GM21447 (cell line): ENCODE measurements at regions not wholly inside any gene's neighbourhood (a gene's known extent, or its start where the extent isn't known, plus 50 kb on each side); places are given as distances from the start of the nearest gene placed in this dataset.

ENCODE experiments used
- ATAC-seq: cut with Tn5 transposase; IDR thresholded peaks from one replicate; pipeline ENCODE4 v1.9.1; 2021; ENCODE audit not compliant: unreplicated experiment

DNA sequence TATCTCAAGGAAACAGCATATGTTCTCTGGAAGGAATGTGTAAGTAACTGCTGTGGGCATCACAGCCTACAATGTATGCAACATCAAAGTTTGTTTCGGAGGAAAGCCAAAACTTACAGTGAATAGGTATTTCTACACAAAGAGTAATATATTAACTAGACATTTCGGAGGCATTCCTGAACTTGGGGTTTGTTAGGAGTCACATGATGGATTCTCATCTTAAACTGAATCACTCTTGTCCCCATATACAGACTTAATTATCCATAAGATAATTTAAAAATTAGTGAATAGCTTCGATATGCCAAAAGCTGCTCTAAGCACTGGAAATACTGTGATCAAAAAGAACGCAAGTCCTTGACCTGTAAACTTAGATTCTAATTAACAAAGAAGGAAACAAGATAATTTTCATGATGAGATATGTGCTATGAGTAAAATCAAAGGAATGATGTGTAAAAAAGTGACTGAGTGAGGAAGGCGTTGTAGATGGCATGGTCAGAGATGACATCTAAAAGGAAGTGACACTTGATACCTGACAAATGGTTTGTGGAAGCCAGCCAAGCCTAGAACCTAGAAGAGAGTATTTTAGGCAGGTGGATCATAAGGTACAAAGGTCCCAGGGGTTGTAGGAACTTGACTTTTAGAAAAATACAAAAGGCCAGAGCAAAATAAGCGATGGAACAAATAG is 273.1 kb downstream of the MRPL39 start:
- ATAC-seq: no peak

DNA sequence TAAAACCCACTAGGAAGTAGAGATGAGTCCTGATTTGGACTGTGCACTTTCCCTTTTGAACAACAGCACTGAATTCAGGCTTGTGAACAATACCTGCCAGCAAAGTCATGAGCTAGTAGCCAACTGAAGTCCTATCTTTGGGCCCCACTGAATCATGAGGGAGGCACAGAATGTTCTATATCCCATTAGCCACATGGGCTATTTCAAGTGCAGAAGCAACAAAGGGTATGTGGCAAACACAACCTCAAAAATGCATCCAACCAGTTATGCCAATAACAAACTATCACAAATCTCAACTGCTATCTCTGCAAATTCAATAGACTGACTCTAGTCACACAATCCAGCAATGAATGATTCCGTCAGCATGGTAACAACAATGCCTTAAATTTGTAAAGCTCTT is 276.0 kb downstream of the MRPL39 start:
- no peak for ATAC-seq

DNA sequence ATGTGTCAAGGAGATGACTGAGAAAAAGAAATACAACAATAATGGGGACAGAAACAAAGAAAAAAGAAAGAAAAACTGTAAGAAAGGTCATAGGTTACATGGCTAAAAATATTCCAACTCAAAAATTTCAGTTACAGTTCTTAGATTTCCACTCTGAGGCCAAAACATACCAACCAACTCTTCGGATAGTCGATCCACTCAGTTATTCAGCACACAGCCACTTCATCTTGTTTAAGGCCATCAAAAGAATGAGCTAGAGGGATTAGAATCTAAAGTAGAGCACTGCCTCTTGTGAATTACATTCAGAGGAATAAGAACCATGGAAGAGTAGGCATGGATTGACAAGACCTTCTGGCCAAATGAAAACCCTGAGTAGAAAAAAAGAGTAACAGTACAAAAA is 277.0 kb downstream of the MRPL39 start:
- no peak for ATAC-seq

DNA sequence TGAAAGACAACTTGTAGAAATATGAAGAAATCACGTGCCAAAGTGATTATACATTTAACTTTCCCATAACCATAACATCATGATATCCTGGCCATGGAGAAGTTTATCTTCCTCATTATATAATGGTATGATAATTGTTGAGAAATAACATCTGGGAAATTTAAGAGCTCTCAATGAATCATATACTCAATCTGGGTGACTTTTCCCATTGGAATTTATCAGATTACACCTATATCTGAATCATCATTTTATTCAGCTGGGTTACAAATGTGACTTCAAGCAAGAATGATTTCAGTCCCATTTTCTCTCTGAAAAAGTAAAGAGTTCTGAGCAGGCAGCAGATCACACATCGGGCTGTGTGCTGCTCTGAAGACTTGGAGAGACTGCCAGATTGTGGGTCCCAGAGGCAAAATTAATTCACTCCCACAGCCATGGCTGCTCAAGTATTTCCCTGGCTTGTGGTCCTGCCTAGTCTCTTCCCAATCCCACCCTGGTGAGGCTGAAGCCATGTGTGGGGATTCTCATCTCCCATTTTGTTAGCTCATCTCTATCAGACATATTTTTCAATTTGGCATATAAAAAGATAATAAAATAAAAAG is 278.0 kb downstream of the MRPL39 start:
- no peak for ATAC-seq

DNA sequence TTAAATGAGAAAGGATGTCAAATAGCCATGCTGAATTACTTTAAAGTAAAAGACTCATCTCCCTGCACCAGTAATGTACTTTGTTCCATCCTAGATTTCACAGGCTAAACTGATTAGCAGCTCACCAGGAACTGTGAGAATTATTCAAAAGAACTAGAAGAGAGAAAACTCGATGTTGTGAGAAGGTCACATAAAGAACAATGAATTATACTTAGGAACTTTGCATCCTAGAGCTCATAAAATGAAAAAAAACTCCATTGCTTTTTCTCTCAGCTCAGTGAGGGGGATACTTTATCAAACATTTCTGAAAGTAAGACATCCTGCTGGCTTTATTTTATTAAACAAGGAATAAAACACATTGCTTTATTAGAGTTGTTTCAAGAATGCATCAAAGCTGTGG is 278.5 kb downstream of the MRPL39 start:
- no peak for ATAC-seq

DNA sequence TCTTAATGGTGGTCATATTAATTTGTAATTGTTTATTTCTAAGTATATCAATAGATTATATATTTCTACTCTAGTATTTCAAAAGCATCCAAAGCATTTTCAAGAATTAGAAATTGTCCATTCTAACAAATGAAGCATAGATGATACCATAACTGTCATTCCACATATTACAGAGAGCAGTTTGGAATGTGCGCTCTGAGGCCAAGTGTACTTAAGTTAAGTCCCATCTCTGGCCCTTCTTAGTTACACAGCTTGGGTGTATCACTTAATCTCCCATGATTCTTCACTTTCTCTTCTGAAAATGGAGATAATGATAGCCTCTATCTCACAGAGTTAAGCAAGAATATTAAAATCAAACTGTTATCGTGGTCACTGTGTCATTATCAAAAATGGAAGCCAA is 281.1 kb downstream of the MRPL39 start:
- no peak for ATAC-seq

DNA sequence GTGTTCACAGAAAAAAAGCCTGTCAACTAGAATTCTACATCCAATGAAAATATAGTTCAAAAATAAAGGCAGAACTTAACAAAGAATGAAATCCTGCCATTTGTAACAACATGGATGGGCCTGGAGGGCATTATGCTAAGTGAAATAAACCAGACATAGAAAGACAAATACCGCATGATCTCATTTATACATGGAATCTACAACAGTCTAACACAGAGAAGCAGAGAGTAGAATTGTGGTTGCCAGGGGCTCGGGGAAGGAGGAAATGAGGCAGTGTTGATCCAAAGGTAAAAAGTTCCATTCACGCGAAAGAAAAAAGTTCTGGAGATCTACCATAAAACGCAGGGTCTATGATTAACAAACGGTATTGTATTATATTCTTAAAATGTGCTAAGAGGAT is 282.6 kb downstream of the MRPL39 start:
- ATAC-seq: no peak

DNA sequence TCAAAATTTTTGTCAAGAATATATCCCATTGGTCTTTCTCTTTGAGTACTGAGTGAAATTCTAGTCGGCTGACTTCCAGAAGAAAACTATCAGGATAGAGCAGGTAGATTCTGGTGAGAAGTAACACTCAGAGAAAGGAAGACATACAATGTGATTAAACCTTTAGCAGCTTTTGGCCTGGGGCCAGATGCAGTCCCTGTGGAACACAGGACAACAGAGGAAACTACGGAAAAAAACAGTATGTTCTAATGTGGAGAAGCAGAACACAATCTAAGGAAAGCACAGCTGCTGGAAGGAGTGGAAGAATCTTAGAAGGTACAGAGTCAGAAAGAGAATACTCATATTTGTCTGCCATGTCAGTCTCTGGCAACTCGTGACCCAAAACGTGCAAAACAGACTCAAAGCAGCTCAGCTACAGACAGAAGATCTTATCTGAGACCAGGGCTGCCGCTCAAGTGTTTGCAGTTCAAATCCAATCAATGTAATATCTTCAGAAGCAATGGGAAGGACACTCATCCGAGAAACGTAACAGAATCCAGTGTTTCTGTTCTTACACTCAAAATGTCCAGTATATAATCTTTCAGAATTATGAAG is 283.8 kb downstream of the MRPL39 start:
- ATAC-seq: no peak

DNA sequence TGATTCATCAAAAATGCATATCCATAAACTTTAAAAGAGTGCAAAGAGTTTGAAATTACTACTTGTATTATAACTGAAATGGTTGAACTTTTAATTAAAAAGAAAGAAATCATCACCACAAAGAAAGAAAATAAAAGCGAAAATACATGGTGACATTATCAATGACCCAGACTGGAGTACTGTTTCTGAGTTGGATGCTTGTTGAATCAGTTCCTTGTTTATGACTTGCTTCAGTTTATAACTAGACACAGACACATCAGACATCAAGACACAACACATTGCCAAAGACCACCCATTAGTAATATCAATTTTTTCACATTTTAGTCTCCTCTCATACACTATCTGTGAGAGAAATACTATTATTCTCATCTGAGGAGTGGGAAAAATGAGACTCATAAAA is 293.0 kb downstream of the MRPL39 start:
- ATAC-seq: peak; percentile 19

DNA sequence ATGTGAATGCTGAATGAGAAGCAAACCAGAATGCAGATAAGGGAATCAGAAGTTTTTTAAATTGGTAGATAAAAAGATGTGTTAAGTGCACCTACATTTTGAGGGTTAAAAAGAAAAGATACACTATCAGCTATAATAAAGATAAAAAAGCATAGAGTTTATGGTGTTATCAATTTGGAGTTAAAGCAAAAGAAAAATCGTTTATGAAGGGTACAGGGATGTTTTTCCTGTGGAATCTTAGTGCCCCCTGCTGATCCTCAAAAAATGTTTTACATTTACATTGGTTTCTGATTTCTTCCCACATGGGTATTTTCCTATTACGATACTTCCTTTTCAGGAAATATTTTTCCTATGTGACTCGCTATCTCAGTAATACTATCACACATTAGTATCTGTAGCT is 293.5 kb downstream of the MRPL39 start:
- ATAC-seq: peak; percentile 60

DNA sequence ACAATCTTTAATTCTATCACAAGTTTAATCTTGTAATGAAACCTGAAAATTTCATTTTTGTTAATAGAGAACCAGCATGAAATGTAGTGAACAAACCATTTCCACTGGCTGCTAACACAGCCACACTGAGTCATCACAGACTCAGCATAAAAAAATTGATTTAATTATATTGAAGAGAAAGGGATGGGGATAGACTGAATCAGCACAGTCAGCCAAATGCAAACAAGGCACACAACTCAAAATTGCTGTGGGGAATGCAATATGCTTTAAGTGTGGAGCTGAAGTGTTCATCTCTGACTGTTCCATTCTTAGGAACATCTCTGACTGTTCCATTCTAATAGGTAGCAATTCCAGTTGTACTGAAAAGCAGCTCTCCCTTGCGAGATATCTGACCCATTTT is 299.8 kb downstream of the MRPL39 start:
- no peak for ATAC-seq

DNA sequence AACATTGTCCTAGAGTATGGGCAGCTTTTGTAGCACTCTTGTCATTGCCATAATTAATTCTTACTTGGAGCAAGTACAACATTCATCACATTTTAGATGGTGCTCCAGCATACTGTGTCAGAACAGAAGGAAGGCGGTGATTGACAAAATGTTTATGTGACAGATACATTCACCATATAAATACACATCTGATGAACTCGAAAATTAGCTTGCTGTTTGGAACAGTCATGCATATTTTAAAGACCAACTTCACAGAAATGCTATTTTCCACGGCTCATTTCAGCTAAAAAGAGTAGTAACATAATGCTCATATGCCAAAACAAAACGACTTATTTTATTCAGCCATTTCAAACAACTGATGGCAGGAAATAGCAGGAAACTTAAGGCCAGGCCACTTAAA is 302.7 kb downstream of the MRPL39 start:
- no peak for ATAC-seq

DNA sequence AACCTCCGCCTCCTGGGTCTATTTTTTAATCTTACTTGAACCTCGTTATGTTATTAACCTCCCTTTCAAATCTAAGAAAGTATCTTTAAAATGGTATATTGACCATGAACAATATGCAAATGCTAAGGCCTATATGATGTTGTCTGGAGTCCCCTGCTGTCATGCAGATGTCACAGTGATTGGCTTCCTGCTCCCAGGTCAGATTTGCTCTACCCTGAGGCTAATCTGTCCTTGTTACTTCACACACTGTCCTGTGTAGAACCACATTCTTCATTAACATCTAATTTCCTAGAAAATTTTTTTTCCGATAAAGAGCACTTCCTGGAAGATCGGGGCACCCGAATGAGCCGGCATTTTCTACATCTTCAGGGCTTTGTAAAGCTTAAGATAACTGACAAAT is 306.6 kb downstream of the MRPL39 start:
- ATAC-seq: no peak

DNA sequence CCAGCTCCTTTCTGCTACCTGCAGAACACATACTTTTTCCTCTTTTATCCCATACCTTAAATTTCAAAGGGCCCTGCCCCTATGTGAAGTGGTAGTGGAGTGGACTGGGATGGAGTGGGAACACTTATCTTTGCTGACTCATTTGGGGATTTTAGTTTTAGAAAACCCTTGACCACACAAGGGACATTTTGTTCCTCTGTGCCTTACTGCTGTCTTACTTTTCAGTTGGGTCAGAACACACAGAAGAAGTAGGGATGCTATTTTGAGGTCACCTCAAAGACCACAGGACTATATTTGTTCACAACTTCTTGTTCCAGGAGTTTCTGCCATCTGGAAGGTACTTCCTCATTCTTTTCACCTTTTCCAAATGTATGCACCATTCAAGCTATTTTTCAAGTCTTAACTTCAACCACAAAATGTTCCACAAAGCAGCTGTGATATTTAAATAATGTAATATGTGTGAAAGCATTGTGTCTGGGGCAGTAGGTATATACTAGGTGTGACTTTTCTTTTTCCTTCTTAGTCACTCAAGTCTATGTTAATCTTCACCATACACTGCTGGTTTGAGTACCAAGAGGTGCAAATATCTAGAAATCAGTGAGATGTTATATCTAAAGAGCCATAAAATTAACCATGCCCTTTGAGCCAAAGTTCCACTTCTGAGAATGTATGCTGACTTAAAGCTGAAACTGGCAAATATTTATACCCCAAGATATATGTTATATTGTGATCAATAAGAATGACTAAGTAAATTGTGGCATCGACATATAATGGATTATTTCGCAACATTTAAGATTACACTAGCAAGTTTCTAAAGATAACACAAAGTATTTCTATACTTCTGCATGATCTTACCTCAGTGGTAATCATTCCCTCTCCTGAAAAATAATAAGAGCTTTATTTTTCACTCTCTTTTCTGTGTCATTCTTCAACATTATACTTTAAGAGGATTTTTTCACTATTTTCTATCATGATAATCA is 308.5 kb downstream of the MRPL39 start:
- peak; percentile 96 for ATAC-seq

DNA sequence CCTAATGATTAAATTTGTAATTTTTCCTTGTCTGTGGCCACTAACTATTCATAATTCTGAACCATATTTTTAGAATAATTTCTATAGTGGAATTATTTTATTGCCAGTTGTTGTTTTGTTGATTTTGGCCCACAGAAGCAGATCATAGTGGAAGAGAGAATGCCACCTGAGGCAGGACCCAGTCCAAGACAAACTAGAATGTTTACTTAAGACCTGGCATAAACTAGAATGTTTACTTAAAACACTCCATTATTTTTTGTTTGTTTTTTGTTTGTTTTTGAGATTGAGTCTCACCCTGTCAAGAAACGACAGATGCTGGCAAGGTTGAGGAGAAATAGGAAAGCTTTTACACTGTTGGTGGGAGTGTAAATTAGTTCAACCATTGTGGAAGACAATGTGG is 310.2 kb downstream of the MRPL39 start:
- no peak for ATAC-seq

DNA sequence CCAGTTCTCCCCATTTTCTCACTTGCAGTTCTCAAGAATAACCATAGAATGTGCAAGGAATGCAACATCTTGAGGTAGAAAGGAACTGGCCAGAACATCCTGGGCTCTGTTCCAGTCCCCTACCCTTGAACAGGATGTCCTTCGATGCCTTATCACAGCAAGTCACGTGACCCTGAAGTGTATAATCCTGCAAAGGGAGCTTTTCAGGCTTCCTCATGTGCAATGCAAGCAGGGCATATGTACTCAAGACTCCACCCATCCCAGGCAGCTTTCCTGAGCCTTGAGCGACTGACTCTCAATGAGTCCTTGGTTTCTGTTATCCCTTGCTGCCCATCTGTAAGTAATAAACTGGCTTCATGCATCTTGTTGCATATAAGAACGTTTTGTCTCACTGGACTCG is 311.0 kb downstream of the MRPL39 start:
- no peak for ATAC-seq

DNA sequence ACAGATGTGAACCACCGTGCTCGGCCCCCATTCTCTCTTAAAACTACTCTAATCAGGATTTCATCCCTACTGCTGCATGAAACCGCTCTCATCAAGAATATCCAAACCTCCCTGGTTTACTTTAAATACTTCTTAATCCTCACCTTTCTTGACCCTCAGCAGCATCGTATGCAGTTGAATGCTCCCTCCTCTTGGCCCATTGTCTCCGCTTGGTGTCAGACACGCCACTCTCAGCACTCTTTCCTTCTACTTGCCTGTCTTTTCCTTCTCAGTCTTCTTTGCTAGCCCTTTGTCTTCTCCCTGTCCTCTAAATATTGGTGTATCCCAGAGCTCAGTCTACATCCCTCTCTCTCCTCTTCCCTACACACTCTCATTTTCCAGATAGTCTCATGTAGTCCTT is 314.9 kb downstream of the MRPL39 start:
- no peak for ATAC-seq

DNA sequence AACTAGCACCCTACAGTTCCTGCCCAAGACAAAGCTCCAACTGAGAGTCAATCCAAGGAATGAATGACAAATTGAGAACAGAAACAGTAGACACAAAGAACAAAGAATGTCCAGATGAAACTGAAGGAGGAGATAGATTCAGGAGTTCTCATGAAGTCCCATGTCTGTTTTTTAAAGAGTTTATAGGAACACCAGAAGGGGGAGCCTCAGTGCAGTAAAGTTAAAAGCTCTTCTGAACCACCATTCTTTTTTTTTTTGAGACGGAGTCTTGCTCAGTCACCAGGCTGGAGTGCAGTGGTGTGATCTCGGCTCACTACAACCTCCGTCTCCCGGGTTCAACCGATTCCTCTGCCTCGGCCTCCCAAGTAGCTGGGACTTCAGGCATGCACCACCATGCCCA is 323.6 kb downstream of the MRPL39 start:
- ATAC-seq: peak; percentile 53

DNA sequence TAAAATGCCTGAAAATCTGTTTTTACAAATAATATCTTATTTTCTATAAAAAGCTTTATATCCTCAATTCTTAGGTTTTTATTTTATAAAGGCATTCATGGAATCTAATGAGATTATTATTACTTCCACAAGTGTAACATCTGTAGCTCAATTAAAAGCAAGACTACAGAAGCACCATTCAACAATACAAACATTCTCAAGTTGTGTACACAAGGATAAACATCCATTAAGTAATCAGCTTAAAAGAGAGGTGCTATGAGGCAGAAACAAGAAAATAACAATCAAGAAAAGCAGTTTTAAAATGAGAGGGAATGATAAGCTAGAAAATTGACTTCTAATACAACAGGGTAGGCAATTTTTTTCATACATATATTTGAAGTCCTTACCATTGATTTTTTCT is 326.1 kb downstream of the MRPL39 start:
- ATAC-seq: no peak

DNA sequence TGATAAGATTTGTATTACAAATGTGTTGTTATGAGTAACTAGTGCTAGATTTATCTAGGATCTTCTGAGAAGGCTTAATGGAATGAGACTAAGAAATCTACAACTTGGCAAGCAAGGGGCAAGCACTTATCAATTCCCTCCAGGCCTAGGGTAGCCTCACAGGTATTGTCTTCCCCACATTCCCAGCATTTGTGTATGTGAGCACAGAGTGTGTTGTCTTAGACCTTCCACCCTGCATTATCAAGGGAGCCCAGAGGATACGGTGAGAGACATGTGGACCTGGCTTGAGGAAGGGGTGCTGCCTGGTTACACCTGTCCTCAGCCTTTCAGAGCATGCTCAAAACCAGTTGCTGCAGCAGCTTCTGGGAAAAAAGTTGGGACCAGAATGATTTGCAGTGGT is 327.2 kb downstream of the MRPL39 start:
- ATAC-seq: no peak

DNA sequence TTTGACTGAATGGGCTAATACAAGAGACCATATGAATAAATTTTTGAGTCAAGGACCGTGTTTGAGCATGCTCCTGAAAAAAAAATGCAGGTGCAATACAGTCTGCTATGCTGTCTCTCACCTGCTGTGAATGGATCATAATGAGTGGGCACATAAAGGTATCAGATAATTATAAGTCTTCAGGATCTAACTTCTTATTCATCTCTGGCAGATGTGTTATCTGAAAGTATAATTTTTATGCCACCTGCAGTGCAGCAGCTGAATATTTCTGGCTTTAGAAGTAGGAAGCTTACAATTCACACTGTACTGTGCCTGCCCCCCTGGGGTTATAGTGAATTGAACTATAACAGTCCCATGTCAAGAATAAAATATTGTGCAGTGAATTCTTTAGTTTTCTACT is 333.3 kb downstream of the MRPL39 start:
- ATAC-seq: no peak
